Ureter (tissue), 1 donor: ENCODE measurements at regions not wholly inside any gene's neighbourhood (a gene's known extent, or its start where the extent isn't known, plus 50 kb on each side); places are given as distances from the start of the nearest gene placed in this dataset.

Experiments
- DNase-seq: peaks from one replicate; pipeline ENCODE4 v3.0.0-alpha.2; 2020; ENCODE audit warnings: low spot score
- donor health status: DM: yes; HTN: yes; CAD: no.

DNA sequence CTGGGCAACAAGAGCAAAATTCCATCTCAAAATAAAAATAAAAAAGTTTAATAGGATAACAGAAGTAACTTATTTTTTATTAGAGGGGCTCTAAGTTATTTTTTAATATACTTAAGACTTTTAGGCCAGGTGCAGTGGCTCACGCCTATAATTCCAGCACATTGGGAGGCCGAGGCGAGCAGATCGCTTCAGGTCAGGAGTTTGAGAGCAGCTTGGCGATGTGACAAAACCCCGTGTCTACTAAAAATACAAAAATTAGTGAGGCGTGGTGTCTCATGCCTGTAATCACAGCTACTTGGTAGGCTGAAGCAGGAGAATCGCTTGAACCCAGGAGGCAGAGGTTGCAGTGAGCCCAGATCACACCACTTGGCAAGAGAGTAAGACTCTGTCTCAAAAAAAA lies 180.5 kb upstream of the NR5A2 start:
- DNase-seq, result no peak

DNA sequence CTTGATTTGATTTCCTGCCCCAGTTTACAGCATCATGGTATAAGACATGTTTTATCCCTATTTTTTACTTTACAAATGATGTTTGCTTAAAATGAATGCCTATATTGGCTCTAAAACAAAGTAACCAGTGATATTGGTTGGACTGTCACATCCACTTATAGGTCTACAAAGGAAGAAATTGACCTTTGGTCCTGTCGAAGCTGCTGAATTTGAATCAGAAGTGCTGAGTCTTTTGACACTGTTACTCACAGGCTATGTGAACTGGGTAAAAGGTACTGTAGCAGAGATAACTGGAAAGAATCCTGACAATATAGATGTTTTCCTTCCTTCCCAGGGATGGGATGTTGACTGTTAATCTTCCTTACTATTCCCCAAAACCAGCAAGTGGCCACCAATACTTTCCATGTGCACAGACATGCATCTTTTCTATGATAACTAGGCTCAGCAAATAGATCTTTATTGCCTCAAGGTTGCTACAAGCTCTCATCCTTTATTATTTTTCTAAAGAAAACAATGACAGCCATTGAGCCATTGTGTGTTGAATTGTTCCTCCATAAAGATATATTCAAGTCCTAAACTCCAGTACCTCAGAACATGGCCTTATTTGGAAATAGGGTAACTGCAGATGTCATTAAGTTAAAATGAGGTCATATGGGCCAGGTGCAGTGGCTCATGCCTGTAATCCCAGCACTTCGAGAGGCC lies 175.9 kb upstream of the NR5A2 start:
- DNase-seq, result no peak

DNA sequence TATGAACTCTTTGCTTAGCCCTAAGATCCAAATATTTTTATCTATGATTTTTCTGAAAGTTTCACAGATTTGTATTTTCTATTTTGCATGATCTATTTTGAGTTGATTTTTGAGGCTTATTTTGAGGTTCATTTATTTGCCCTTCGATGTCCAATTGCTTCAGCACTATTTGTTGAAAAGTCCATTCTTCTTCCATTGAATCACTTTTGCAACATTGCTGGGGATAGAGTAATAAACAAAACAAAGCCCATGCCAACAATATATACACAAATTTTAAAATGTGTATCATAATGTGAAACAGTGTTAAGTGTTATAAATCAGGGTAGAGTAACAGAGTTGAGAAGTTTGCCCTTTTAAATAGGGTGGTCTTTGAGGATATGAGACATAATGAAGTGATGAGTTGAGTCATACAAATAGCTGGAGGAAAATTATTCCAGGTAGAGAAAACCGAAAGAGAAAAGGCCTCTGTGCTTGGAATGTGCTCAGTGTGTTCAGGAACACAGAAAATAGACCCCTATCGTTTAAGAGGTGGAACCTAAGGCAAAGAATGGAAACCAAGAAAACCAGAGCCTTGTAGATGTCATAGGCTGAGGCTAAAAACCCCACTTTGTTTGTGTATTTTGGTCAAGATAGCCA lies 172.7 kb upstream of the NR5A2 start:
- no peak for DNase-seq

GRCh38 chr1:199855580-199855979 lies 171.9 kb upstream of the NR5A2 start:
- DNase-seq, result no peak

GRCh38 chr1:199856216-199856780 lies 171.2 kb upstream of the NR5A2 start:
- no peak for DNase-seq

DNA sequence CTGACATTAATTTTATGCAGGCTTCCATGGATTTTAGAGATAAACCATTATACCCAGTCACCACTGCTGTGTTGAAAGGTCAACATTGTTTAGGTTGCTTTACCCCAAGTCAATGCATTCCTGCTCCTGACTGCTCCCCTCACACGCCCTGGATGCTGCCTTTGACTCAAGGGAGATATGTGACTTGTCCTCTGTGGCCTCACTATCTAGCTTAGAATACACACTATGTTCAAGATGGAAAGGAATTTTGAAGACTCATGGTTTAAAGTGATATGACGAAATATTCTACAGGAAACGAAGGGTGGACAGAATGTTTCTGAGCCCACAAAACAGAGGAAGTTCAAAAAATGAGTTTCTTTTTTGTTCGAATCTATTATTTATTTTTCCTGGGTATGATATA lies 170.4 kb upstream of the NR5A2 start:
- no peak for DNase-seq

- no peak for DNase-seq
These were observed 170.0 kb upstream of the NR5A2 start for GRCh38 chr1:199857516-199857915.

- DNase-seq, result no peak
These were observed 169.3 kb upstream of the NR5A2 start for GRCh38 chr1:199858171-199858570.

DNA sequence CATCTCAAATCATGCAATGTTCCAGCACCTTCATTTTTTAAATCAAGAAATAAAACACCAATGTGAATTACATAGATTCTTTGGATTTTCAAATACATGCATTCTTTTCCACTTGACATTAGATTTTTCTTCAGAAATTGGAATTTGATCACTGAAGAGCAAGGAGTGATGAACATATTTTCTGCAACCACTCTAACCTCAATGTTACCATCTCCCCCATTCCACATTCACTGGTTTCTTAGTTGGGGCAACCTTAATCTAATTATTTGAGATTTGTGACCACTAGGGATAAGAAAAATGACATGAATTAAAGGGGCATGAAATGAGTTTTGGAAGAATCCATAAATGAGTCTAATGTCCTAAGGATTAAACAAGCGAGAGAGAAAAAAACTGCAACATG lies 168.7 kb upstream of the NR5A2 start:
- DNase-seq, result no peak

- no peak for DNase-seq
These were observed 168.0 kb upstream of the NR5A2 start for GRCh38 chr1:199859491-199859933.

DNA sequence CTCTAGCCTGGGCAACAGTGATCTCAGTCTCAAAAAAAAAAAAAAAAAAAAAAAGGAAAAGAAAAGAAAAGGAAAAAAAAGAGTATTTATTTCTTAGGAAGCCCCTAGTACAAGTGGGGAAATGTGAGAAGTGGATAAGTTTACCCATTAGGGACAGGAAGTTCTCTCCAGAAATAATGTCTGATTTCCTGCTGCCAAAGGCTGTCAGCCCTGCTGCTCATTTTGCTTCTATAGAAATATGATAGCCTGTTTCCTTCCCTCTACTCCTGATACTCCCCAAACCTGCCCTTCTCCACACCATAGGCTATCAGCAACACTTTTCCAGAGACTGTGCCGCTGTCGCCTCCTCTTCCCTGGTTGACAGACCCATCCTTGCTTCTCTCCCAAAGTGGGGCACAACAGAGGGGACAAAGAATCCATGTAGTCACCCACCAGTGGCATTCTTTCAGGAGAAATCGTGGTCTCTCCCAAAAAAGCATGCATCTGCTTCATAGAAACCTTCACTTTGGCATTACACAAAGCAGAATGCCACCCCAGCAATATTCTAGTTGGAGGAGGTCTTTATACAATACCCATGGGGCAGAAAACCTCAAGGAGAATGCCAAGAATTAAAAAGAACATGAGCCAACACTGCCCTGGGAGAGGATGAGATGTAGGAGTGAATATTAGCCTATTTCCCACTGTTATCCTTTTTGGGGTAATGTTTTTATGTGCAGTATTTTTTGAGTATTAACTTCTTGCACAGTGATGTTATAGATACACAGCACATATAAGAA lies 166.3 kb upstream of the NR5A2 start:
- no peak for DNase-seq

DNA sequence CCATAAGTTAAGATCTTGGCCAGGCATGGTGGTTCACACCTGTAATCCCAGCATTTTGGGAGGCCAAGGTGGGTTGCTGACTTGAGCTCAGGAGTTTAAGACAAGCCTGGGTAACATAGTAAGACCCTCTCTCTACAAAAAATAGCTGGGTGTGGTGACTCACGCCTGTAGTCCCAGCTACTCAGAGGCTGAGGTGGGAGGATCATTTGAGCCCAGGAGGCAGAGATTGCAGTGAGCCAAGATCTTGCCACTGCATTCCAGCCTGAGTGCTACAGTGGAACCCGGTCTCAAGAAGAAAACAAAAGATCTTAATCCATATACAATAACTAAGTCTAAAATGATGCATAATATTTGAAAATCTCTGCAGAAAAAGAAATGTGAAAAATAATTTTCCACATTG lies 165.5 kb upstream of the NR5A2 start:
- DNase-seq, result no peak

DNA sequence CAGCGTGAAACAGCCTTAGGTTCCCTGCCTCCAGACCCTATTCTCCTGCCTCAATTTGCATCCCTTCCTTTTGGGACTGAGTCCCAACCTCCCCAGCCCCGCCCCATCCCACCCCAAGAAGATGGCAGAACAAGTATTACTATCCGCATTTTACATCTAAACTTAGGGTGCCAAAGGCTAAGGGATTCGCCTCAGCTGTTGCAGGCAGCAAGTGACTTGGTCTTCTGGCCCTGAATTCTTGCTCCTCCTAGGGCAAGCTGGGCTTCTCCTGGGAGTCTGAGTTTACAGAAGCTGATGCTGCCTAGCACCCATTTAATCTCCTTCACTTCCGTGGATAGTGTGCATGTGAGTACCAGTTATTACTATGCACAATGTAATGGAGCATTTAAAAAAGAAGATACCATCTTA lies 161.3 kb upstream of the NR5A2 start:
- no peak for DNase-seq

- no peak for DNase-seq
These were observed 159.9 kb upstream of the NR5A2 start for GRCh38 chr1:199867601-199868000.

DNA sequence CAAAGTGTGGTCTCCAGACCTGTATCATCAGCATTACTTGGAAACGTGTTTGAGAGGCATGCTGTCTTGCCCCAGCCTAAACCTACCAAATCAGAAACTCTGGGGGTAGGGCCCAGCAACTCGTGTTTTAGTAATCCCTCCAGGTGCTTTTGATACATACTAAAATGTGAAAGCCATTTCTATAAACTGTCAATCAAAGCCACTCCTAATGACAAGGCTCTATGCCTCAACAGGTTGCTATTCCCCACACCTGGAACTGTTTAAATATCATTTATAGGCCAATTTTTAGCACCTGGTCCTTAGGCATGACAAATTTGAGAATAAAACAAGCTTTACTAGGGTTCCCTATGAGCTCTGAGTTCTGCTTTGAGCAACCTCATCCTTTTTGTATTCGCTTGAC lies 158.7 kb upstream of the NR5A2 start:
- DNase-seq, result no peak

GRCh38 chr1:199875337-199875736 lies 152.2 kb upstream of the NR5A2 start:
- DNase-seq, result no peak

DNA sequence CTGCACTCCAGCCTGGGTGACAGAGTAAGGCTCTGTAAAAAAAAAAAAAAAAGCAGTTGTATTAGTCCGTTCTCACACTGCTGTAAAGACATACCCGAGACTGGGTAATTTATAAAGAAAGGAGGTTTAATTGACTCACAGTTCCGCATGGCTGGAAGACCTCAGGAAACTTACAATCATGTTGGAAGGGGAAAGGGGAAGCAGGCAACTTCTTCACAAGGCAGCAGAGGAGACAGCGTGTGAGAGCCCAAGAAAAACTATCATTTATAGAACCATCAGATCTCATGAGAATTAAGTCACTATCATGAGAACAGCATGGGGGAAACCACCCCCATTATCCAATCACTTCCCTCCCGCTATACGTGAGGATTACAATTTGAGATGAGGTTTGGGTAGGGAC lies 151.7 kb upstream of the NR5A2 start:
- DNase-seq, result no peak

- DNase-seq, result no peak
These were observed 149.8 kb upstream of the NR5A2 start for GRCh38 chr1:199877526-199878384.

DNA sequence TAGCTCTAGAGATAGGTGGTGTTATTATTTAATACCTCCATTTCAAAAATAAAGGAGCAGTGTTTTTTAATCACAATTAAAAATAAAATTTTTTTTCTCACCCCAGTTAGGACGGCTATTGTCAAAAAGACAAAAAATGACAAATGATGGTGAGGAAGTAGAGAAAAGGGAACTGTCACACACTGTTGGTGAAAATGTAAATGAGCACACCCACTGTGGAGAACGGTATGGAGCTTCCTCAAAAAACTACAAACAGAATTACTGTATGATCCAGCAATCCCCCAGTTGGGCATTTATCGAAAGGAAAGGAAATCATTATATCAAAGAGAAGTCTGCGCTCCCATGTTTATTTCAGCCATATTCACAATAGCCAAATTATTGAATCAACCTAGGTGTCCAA lies 148.7 kb upstream of the NR5A2 start:
- DNase-seq, result no peak

DNA sequence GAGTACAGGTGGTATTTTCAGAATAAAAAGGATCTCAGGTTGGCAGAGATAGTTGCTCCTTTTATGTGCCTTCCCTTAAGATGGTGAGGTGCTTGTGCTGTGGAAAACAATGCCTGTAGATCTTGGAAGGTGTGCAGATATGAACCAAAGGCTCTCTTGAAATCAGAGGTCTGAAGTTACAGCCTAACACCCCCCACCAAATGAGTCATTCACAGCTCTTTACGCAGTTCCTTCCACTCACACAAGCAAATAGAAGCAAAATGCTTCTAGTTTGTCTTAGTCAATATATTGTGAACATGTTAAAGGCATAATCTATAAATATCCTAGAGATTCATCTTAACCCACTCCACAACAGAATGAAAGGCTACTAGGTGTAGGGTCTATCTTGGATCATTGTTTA lies 128.9 kb upstream of the NR5A2 start:
- no peak for DNase-seq

GRCh38 chr1:199901341-199901740 lies 126.2 kb upstream of the NR5A2 start:
- DNase-seq, result no peak

- DNase-seq, result no peak
These were observed 120.1 kb upstream of the NR5A2 start for GRCh38 chr1:199907361-199907760.
